SK-N-SH treated with all-trans-retinoic acid at 6 μM for 48 hours (cell line): ENCODE measurements at regions not wholly inside any gene's neighbourhood (a gene's known extent, or its start where the extent isn't known, plus 50 kb on each side); places are given as distances from the start of the nearest gene placed in this dataset.

ENCODE experiments used
- ATAC-seq: fragments of 200-7000 bp; cut with Tn5 transposase; 3 replicates; pipeline ENCODE4 v1.9.1; 2020; ENCODE audit warnings: mild to moderate bottlenecking, moderate library complexity
- ARNTL ChIP-seq: fragments of 450-650 bp; formaldehyde crosslinking; IDR thresholded peaks from 2 replicates; pipeline ENCODE4 v1.5.0; 2020; ENCODE audit warnings: low read depth, mild to moderate bottlenecking, moderate library complexity, borderline replicate concordance
- BACH2 ChIP-seq: fragments of 250-450 bp; sonication (Bioruptor Pico); IDR thresholded peaks from 2 replicates; pipeline ENCODE4 v1.9.0; 2021; ENCODE audit warnings: mild to moderate bottlenecking, borderline replicate concordance
- CSDC2 ChIP-seq: fragments of 250-450 bp; sonication (Bioruptor Pico); IDR thresholded peaks from 2 replicates; pipeline ENCODE4 v1.5.0; 2020; ENCODE audit warnings: mild to moderate bottlenecking, moderate library complexity
- CSRNP3 ChIP-seq: fragments of 250-450 bp; sonication (Bioruptor Pico); IDR thresholded peaks from 2 replicates; pipeline ENCODE4 v1.5.1; 2021; ENCODE audit warnings: mild to moderate bottlenecking, moderate library complexity
- ESRRG ChIP-seq: fragments of 250-450 bp; sonication (Bioruptor Pico); IDR thresholded peaks from 2 replicates; pipeline ENCODE4 v1.6.1; 2021; ENCODE audit warnings: mild to moderate bottlenecking
- GLIS3 ChIP-seq: fragments of 250-450 bp; sonication (Bioruptor Pico); IDR thresholded peaks from 2 replicates; pipeline ENCODE4 v1.5.0; 2020; ENCODE audit warnings: mild to moderate bottlenecking, moderate library complexity
- ISL1 ChIP-seq: fragments of 250-450 bp; sonication (Bioruptor Pico); IDR thresholded peaks from 2 replicates; pipeline ENCODE4 v2.1.2; 2022; ENCODE audit warnings: mild to moderate bottlenecking, moderate library complexity
- OSR1 ChIP-seq: fragments of 250-450 bp; sonication (Bioruptor Pico); IDR thresholded peaks from 2 replicates; pipeline ENCODE4 v1.8.0; 2022; ENCODE audit warnings: moderate library complexity, mild to moderate bottlenecking, inconsistent platforms
- PATZ1 ChIP-seq: fragments of 250-450 bp; sonication (Bioruptor Pico); IDR thresholded peaks from 2 replicates; pipeline ENCODE4 v1.8.0; 2020; ENCODE audit warnings: mild to moderate bottlenecking, moderate library complexity, borderline replicate concordance
- POU6F1 ChIP-seq: fragments of 250-450 bp; sonication (Bioruptor Pico); IDR thresholded peaks from 2 replicates; pipeline ENCODE4 v1.8.0; 2021; ENCODE audit warnings: low read depth, mild to moderate bottlenecking, moderate library complexity, borderline replicate concordance
- PPARA ChIP-seq: fragments of 250-450 bp; sonication (Bioruptor Pico); IDR thresholded peaks from 2 replicates; pipeline ENCODE4 v1.5.0; 2020; ENCODE audit warnings: mild to moderate bottlenecking, borderline replicate concordance
- RARB ChIP-seq: fragments of 250-450 bp; sonication (Bioruptor Pico); IDR thresholded peaks from 2 replicates; pipeline ENCODE4 v1.8.0; 2021; ENCODE audit warnings: mild to moderate bottlenecking, moderate library complexity
- SNAI2 ChIP-seq: fragments of 250-450 bp; sonication (Bioruptor Pico); IDR thresholded peaks from 2 replicates; pipeline ENCODE4 v1.5.0; 2020; ENCODE audit warnings: mild to moderate bottlenecking, moderate library complexity
- TCF4 ChIP-seq: fragments of 250-450 bp; sonication (Bioruptor Pico); IDR thresholded peaks from 2 replicates; pipeline ENCODE4 v1.8.0; 2021; ENCODE audit warnings: mild to moderate bottlenecking, moderate library complexity, borderline replicate concordance
- TOX ChIP-seq: fragments of 250-450 bp; sonication (Bioruptor Pico); IDR thresholded peaks from 2 replicates; pipeline ENCODE4 v1.8.0; 2021; ENCODE audit warnings: mild to moderate bottlenecking, moderate library complexity, borderline replicate concordance
- TSHZ2 ChIP-seq: fragments of 250-450 bp; sonication (Bioruptor Pico); IDR thresholded peaks from 2 replicates; pipeline ENCODE4 v1.5.0; 2020; ENCODE audit warnings: mild to moderate bottlenecking, moderate library complexity
- ZC3H10 ChIP-seq: fragments of 250-450 bp; sonication (Bioruptor Pico); IDR thresholded peaks from 2 replicates; pipeline ENCODE4 v1.5.1; 2021; ENCODE audit warnings: mild to moderate bottlenecking, moderate library complexity
- ZFP3 ChIP-seq: fragments of 250-450 bp; sonication (Bioruptor Pico); IDR thresholded peaks from 2 replicates; pipeline ENCODE4 v1.5.0; 2020; ENCODE audit warnings: mild to moderate bottlenecking, moderate library complexity
- ZFP30 ChIP-seq: fragments of 450-650 bp; formaldehyde crosslinking; IDR thresholded peaks from 2 replicates; pipeline ENCODE4 v1.5.0; 2022; ENCODE audit warnings: mild to moderate bottlenecking, moderate library complexity
- ZNF565 ChIP-seq: fragments of 450-650 bp; formaldehyde crosslinking; conservative IDR thresholded peaks from 2 replicates; pipeline ENCODE4 v1.5.0; 2020; ENCODE audit warnings: low read depth, mild to moderate bottlenecking, moderate library complexity
- ZNF8 ChIP-seq: fragments of 450-650 bp; formaldehyde crosslinking; IDR thresholded peaks from 2 replicates; pipeline ENCODE4 v1.5.0; 2020; ENCODE audit warnings: mild to moderate bottlenecking, moderate library complexity

- no peak for TF ChIP-seq ESRRG (CRISPR knock-in tag)
- TF ChIP-seq TSHZ2: no peak
- TF ChIP-seq PPARA (CRISPR knock-in tag): no peak
- no peak for TF ChIP-seq ZFP3
- no peak for TF ChIP-seq TOX
- no peak for TF ChIP-seq TCF4 (CRISPR knock-in tag)
- TF ChIP-seq RARB (CRISPR knock-in tag): no peak
- TF ChIP-seq OSR1 (CRISPR knock-in tag): no peak
- TF ChIP-seq CSRNP3 (CRISPR knock-in tag): no peak
- no peak for ATAC-seq
Observed at GRCh38 chr4:123215536-123215935, 181.1 kb upstream of the SPRY1 start.

- no peak for TF ChIP-seq BACH2 (CRISPR knock-in tag)
- TF ChIP-seq TCF4 (CRISPR knock-in tag): no peak
- no peak for TF ChIP-seq ZC3H10 (CRISPR knock-in tag)
- no peak for TF ChIP-seq ESRRG (CRISPR knock-in tag)
- TF ChIP-seq SNAI2 (CRISPR knock-in tag): no peak
- no peak for ATAC-seq
Observed at GRCh38 chr4:123216543-123216942, 180.1 kb upstream of the SPRY1 start.

- no peak for TF ChIP-seq ZFP3
- TF ChIP-seq ISL1: no peak
- no peak for TF ChIP-seq SNAI2 (CRISPR knock-in tag)
- no peak for TF ChIP-seq ESRRG (CRISPR knock-in tag)
- no peak for TF ChIP-seq PATZ1 (CRISPR knock-in tag)
- TF ChIP-seq GLIS3: no peak
- no peak for TF ChIP-seq TCF4 (CRISPR knock-in tag)
- TF ChIP-seq BACH2 (CRISPR knock-in tag): no peak
- TF ChIP-seq TSHZ2: no peak
- TF ChIP-seq ARNTL (CRISPR knock-in tag): no peak
- TF ChIP-seq ZNF8 (CRISPR knock-in tag): no peak
- TF ChIP-seq ZNF565 (CRISPR knock-in tag): no peak
- no peak for TF ChIP-seq RARB (CRISPR knock-in tag)
- TF ChIP-seq CSRNP3 (CRISPR knock-in tag): no peak
- ATAC-seq: no peak
Observed at GRCh38 chr4:123216946-123217345, 179.6 kb upstream of the SPRY1 start.

- ATAC-seq: no peak
Observed at GRCh38 chr4:123217664-123218063, 178.9 kb upstream of the SPRY1 start.

More at GRCh38 chr4:123217664-123218063, 178.9 kb upstream of the SPRY1 start:
- no peak for TF ChIP-seq POU6F1 (CRISPR knock-in tag)
- TF ChIP-seq OSR1 (CRISPR knock-in tag): no peak
- TF ChIP-seq ZFP30 (CRISPR knock-in tag): no peak
- TF ChIP-seq BACH2 (CRISPR knock-in tag): no peak
- TF ChIP-seq ISL1: no peak
- no peak for TF ChIP-seq ZFP3
- no peak for TF ChIP-seq ZC3H10 (CRISPR knock-in tag)
- TF ChIP-seq CSDC2 (CRISPR knock-in tag): no peak
